ENCODE measurements at regions not wholly inside any gene's neighbourhood (a gene's known extent, or its start where the extent isn't known, plus 50 kb on each side); places are given as distances from the start of the nearest gene placed in this dataset.

DNA sequence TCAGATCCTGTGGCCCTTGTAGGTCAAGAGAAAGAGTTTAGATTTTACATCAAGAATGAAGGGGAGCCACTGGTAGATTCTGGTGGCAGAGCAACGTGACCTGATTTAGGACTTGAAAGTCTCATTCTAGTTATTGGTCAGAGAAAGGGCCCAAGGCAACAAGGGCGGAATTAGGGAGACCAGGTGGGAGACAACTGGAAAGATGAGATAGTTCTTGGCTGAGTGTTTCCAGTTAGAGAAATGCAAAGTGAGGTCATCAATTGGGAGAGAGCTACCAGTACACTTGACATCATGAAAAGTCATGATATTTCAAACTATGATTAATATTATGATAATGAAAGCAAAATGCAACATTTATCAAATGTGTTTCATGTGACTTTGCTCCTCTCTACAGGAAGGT, 147.2 kb upstream of the FAM20A start:
- TF ChIP-seq, protein P1, sequence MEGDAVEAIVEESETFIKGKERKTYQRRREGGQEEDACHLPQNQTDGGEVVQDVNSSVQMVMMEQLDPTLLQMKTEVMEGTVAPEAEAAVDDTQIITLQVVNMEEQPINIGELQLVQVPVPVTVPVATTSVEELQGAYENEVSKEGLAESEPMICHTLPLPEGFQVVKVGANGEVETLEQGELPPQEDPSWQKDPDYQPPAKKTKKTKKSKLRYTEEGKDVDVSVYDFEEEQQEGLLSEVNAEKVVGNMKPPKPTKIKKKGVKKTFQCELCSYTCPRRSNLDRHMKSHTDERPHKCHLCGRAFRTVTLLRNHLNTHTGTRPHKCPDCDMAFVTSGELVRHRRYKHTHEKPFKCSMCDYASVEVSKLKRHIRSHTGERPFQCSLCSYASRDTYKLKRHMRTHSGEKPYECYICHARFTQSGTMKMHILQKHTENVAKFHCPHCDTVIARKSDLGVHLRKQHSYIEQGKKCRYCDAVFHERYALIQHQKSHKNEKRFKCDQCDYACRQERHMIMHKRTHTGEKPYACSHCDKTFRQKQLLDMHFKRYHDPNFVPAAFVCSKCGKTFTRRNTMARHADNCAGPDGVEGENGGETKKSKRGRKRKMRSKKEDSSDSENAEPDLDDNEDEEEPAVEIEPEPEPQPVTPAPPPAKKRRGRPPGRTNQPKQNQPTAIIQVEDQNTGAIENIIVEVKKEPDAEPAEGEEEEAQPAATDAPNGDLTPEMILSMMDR (IDR thresholded peaks at IDR 0.05; ENCODE audit: control insufficient read depth, insufficient read depth, low read depth, low read length, missing control alignments) = no peak
- H3K4me3 ChIP-seq (ENCODE audit: control insufficient read depth, low read depth, low read length) = no peak overlapping the region
- no peak for DNase-seq (ENCODE audit: low read depth)

DNA sequence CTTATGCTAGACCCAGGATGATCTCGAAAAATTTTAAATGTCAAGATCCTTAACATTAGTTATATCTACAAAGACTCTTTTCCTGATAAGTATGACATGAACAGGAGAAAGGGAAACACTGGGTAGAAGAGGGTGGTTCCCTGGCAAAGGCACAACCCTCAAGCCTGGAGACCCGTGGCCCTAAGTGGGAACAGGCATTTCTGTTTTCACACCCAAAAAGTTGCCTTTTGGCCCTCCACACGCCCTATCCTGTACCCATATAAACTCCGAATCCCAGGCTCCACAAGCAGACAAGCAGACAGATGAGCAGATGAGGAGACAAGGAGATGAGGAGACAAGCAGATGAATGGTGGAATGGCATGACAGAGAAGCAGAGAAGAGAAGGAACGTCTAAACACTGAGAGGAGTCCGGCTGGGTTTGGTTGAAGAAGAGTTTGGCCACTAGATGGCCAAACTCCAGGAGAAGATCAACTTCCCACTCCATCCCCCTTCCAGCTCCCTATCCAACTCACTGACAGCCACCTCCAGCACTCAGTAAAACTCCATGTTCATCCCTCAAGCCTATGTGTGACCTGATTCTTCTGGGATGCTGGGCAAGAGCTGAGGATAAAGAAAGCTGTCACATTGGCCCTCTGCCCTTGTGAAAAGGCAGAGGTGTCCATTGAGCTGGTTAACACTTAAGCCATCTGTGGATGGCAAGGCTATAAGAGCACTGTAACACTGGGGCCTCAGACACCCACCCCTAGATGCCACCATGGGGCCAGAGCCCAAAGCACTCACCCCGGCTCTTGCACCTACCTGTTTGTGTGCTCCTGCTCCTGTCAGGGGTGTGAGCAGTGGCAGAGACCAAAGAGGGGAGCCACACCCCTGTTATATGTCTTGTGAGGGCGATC, 139.6 kb upstream of the FAM20A start:
- H3K4me3 ChIP-seq (ENCODE audit: control insufficient read depth, low read depth, low read length) = no peak overlapping the region
- no peak for DNase-seq (ENCODE audit: low read depth)
- TF ChIP-seq, protein P1 (IDR thresholded peaks at IDR 0.05; ENCODE audit: control insufficient read depth, insufficient read depth, low read depth, low read length, missing control alignments) = peak; percentile 19

DNA sequence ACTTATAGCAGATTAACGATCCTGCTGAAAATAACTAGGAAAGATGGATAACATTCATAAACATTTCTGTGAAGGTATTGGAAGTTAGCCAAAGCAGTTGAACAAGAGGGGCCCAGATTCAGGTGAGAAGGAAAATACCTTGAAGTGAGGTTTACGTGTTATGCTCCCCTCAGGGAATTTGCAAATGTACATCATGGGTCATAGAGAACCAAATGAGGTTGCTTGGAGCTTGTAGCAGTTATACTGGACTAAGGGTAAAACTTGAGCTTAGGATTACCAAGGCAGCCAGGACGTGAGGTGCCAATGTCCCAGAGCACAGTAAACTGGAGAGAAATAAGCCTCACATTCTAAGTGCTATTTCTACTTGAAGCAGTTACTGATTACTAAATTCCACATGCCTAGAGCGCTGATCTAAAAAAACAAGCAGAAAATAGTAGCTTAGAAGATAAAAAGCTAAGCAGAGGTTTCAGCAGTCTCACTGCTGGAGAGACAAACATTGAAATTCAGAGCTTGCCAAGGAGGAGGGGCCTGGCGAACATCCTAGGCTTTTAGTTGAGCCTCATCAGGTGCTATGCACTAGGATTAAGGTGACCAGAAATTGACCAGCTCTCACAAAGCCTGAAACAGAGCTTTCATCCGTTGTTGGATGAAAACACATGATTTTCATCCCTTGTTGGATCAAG, 136.7 kb upstream of the FAM20A start:
- TF ChIP-seq, protein P1 (IDR thresholded peaks at IDR 0.05; ENCODE audit: control insufficient read depth, insufficient read depth, low read depth, low read length, missing control alignments) = no peak
- H3K4me3 ChIP-seq (ENCODE audit: control insufficient read depth, low read depth, low read length) = no peak overlapping the region

DNA sequence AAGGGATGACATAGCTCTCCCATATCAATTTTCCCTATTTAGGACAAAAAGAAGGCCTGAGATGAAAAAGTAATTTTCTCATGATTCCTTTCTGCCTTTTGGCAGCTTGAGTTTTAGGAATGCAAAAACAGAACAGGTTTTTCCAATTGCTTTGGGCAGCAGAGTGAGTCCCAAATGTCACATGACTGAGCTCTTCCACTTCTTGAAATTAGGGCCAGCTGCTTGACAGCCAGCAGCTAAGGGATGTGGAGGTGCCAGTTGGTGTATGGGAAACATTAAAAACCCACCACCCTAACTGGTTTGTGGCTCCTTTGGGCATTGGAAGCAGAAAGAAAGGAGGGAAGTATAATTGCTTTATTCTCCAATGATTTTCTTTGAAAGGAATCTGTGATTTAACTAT, 133.8 kb upstream of the FAM20A start:
- TF ChIP-seq, protein P1 (IDR thresholded peaks at IDR 0.05; ENCODE audit: control insufficient read depth, insufficient read depth, low read depth, low read length, missing control alignments) = no peak
- DNase-seq (ENCODE audit: low read depth) = no peak
- H3K4me3 ChIP-seq (ENCODE audit: control insufficient read depth, low read depth, low read length) = no peak overlapping the region

More for the DNA sequence above, 136.7 kb upstream of the FAM20A start:
- DNase-seq (ENCODE audit: low read depth) = no peak

DNA sequence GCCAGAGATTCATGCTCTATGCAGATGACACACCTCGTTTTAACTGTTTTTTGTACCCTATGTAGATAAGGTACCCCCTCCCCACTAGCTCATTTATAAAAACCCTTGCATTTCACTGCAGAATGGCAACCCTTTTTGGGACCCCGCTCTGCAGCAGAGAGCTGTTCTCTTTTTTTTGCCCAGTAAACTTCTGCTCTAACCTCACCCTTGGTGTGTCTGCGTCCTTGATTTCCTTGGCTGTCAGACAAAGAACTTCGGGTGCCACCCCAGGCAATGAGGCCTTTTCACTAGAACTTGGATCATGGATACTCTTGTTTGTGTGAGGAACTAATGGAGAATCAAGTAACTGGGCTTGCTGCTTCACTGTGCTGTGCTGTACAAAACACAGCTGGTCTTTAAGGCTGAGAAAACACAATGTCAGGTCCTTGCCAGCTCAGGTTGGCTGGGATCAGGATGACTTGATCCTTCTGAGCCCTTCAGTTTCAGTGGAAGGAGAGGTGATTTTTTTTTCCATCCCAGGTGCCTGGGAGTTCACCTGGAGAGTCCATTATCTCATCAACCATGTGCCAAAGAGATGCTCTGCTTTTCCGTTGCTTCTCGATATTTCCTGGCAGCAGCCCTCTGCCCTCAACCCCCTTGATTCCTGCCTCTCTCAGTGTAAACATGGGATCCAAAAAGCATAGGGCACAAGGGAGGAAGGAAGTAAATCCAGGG, 133.2 kb upstream of the FAM20A start:
- no peak overlapping the region for H3K4me3 ChIP-seq (ENCODE audit: control insufficient read depth, low read depth, low read length)
- TF ChIP-seq, protein P1 (IDR thresholded peaks at IDR 0.05; ENCODE audit: control insufficient read depth, insufficient read depth, low read depth, low read length, missing control alignments) = no peak
- DNase-seq (ENCODE audit: low read depth) = no peak
